ENCODE measurements at regions not wholly inside any gene's neighbourhood (a gene's known extent, or its start where the extent isn't known, plus 50 kb on each side); places are given as distances from the start of the nearest gene placed in this dataset.
"Not testable (repeated sequence)": the region's sequence is repeated elsewhere in the genome, so short reads cannot be mapped to it uniquely, and the experiment has no call there.

DNA sequence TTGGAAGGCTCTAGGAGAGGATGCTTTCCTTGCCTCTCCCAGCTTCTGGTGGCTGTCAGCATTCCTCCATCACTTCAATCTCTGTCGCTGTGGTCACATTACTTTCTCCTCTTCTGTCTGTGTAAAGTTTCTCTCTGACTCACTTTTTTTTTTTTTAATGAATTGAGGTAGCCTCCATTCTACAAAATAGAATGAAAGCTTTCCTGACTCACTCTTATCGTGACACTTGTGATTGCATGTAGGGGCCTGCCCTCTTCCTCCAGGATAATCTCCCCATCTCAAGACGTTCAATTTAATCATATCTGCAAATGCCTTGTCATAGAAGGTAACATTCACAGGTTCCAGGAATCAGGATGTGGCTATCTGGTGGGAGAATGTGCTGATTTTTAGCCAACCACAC lies 153.5 kb upstream of the HMGA2 start:
- intact Hi-C loops (cut with DNase I; ENCODE audit: low total_unique reads) = no loop called here
- no peaks in the 10 kb centered on the region for H3K36me3 ChIP-seq
- no peak for DNase-seq (ENCODE audit: low spot score in 2 of 2)
- TF ChIP-seq, protein P1, sequence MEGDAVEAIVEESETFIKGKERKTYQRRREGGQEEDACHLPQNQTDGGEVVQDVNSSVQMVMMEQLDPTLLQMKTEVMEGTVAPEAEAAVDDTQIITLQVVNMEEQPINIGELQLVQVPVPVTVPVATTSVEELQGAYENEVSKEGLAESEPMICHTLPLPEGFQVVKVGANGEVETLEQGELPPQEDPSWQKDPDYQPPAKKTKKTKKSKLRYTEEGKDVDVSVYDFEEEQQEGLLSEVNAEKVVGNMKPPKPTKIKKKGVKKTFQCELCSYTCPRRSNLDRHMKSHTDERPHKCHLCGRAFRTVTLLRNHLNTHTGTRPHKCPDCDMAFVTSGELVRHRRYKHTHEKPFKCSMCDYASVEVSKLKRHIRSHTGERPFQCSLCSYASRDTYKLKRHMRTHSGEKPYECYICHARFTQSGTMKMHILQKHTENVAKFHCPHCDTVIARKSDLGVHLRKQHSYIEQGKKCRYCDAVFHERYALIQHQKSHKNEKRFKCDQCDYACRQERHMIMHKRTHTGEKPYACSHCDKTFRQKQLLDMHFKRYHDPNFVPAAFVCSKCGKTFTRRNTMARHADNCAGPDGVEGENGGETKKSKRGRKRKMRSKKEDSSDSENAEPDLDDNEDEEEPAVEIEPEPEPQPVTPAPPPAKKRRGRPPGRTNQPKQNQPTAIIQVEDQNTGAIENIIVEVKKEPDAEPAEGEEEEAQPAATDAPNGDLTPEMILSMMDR (IDR thresholded peaks at IDR 0.05) = no peak
- TF ChIP-seq POLR2A (IDR thresholded peaks at IDR 0.05) (no peak), POLR2AphosphoS5 (IDR thresholded peaks at IDR 0.05) (no peak)
- H3K27ac ChIP-seq = no peak overlapping the region
- H3K4me3 ChIP-seq = no peak overlapping the region
- no peaks in the 10 kb centered on the region for H3K9me3 ChIP-seq
- no peaks in the 10 kb centered on the region for H3K27me3 ChIP-seq
- no peaks in the 10 kb centered on the region for H3K4me1 ChIP-seq

DNA sequence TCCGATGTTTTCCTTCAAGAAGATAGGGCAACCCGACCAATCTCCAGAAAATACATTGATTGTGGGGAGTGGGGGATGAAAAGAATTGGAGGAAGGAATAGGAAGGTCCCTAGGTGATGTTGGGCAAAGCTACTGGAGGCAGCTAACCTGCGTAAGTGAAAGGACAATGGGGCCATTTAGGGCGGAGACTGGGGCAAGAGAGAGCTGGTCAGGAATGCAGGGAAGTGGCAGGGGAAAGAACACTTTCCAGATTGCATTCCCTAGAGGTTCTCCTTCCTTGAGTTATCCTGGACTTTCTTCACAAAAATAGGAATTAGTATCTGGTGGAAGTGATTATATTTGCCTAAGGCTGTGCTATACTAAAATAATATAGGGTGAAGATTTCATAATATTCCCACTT lies 151.8 kb upstream of the HMGA2 start:
- no peaks in the 10 kb centered on the region for H3K9me3 ChIP-seq
- no peak for DNase-seq (ENCODE audit: low spot score in 2 of 2)
- no peaks in the 10 kb centered on the region for H3K27me3 ChIP-seq
- no peaks in the 10 kb centered on the region for H3K4me1 ChIP-seq
- intact Hi-C loops (cut with DNase I; ENCODE audit: low total_unique reads) = no loop called here
- no peaks in the 10 kb centered on the region for H3K36me3 ChIP-seq
- no peak overlapping the region for H3K27ac ChIP-seq
- no peak overlapping the region for H3K4me3 ChIP-seq
- TF ChIP-seq, protein P1 (IDR thresholded peaks at IDR 0.05) = no peak
- TF ChIP-seq POLR2A (IDR thresholded peaks at IDR 0.05) = no peak
- TF ChIP-seq POLR2AphosphoS5 (IDR thresholded peaks at IDR 0.05) = no peak

DNA sequence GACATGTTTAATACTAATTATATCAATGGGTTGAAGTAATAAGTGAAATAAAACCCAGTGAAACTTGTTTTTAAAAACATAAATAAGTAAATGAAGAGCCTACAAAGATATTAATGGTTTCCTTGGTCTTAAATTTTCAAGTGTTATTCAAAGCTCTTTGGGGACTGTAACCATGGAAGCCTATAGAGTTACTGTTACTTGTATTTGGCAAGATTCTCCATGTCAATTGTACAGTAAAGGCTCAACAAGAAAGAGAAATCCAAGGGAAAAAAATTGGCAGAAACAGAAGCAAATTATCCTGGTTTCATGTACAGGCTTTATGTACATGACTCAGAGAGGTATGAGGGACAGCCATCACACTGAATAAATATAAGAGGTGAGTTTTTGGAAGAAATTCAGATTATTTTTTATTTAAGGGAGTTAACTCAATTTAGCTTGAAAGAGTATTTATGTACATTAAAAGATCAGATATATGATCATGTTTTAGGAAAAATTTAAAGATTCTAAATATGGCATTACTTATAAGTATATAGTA lies 151.1 kb upstream of the HMGA2 start:
- Histone ChIP-seq H3K9me3 (no peaks in the 10 kb centered on the region), H3K4me3 (no peak overlapping the region), H3K27ac (no peak overlapping the region), H3K27me3 (no peaks in the 10 kb centered on the region), H3K36me3 (no peaks in the 10 kb centered on the region), H3K4me1 (no peaks in the 10 kb centered on the region)
- DNase-seq (ENCODE audit: low spot score in 2 of 2) = no peak
- intact Hi-C loops (cut with DNase I; ENCODE audit: low total_unique reads) = no loop called here
- TF ChIP-seq POLR2A (IDR thresholded peaks at IDR 0.05) (no peak), POLR2AphosphoS5 (IDR thresholded peaks at IDR 0.05) (no peak)
- TF ChIP-seq, protein P1 (IDR thresholded peaks at IDR 0.05) = no peak

DNA sequence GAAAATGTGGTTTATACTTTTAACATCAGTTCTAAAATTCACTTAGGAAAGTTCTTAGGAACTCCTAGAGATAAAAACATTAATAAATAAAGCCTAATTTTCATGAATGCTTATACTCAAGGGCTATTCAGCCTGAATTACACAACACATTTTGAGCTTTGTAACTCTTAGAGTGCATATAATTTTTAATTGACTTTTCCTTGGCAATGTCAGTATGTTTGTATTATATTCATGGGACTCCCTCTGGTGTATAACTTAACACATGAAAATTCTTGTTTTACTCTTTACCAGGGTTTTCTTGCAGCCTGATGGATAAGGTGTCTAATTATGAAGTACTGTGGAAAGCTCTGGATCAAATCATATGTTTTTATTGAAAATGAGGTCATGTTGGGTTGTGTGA lies 150.6 kb upstream of the HMGA2 start:
- no peak for DNase-seq (ENCODE audit: low spot score in 2 of 2)
- no peak overlapping the region for H3K4me3 ChIP-seq
- no peak overlapping the region for H3K27ac ChIP-seq
- no peaks in the 10 kb centered on the region for H3K9me3 ChIP-seq
- H3K27me3 ChIP-seq = no peaks in the 10 kb centered on the region
- no peaks in the 10 kb centered on the region for H3K4me1 ChIP-seq
- TF ChIP-seq POLR2AphosphoS5 (IDR thresholded peaks at IDR 0.05) = no peak
- H3K36me3 ChIP-seq = no peaks in the 10 kb centered on the region
- intact Hi-C loops (cut with DNase I; ENCODE audit: low total_unique reads) = no loop called here

GRCh38 chr12:65675141-65675621 lies 149.1 kb upstream of the HMGA2 start:
- TF ChIP-seq, protein P1 (IDR thresholded peaks at IDR 0.05) = no peak
- TF ChIP-seq POLR2AphosphoS5 (IDR thresholded peaks at IDR 0.05) = no peak
- TF ChIP-seq POLR2A (IDR thresholded peaks at IDR 0.05) = no peak
- DNase-seq (ENCODE audit: low spot score in 2 of 2) = no peak
- intact Hi-C loops (cut with DNase I; ENCODE audit: low total_unique reads) = no loop called here
- H3K27ac ChIP-seq = no peak overlapping the region
- H3K36me3 ChIP-seq = no peaks in the 10 kb centered on the region
- H3K9me3 ChIP-seq = no peaks in the 10 kb centered on the region
- no peak overlapping the region for H3K4me3 ChIP-seq
- no peaks in the 10 kb centered on the region for H3K4me1 ChIP-seq
- H3K27me3 ChIP-seq = no peaks in the 10 kb centered on the region

DNA sequence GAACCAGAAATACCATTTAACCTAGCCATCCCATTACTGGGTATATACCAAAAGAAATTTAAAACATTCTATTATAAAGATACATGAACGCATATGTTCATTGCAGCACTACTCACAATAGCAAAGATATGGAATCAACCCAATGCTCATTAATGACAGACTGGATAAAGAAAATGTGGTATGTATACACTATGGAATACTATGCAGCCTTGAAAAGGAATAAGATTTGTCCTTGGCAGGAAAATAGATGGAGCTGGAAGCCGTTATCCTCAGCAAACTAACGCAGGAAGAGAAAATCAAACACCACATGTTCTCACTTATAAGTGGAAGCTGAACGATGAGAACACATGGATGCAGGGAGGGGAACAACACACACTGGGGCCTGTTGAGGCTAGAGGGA lies 146.1 kb upstream of the HMGA2 start:
- H3K27me3 ChIP-seq; H3K36me3 ChIP-seq; H3K9me3 ChIP-seq; H3K4me3 ChIP-seq; H3K4me1 ChIP-seq; H3K27ac ChIP-seq; DNase-seq (ENCODE audit: low spot score in 2 of 2); intact Hi-C loops (cut with DNase I; ENCODE audit: low total_unique reads): not testable (repeated sequence)
